HL-60/S4 treated with phorbol 12-myristate 13-acetate at 8.2 ng/mL for 4 days and 3 days (cell line): ENCODE measurements at regions not wholly inside any gene's neighbourhood (a gene's known extent, or its start where the extent isn't known, plus 50 kb on each side); places are given as distances from the start of the nearest gene placed in this dataset.
"Not testable (repeated sequence)": the region's sequence is repeated elsewhere in the genome, so short reads cannot be mapped to it uniquely, and the experiment has no call there.

Experiments used
- in situ Hi-C: fragments of 300-500 bp; cut with MboI; formaldehyde crosslinking; loops from 2 replicates; pipeline ENCODE4 v1.15.0; 2022; ENCODE audit warnings: low sequenced_read_pairs

DNA sequence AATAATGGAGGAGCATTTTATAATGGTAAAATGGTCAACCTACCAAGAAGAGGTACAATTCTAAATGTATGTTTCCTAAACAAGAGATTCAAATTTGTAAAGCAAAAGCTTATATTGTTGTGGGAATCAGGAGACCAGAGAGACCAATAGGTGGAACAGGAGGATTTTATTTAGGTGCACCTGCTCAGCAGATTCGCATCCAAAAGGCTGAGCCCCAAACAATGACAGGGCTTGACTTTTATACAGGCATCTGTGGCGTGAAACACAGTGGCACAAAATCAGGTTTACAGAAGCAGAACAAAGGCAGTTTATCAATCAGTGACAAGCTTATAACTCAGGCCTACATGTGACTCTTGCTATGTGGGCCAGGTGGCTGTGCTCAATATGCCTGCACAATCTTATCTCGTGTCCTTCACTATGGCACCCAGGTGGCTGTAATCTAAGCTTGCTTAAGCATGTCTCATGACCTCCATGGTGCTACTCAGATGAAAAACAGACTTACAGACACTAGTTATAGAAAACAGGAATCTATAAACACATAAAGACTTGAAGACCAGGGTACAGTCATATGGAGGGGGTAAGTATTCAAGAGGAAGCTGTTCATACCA lies 780.2 kb upstream of the CA10 start:
- in situ Hi-C loops: no loop called here

DNA sequence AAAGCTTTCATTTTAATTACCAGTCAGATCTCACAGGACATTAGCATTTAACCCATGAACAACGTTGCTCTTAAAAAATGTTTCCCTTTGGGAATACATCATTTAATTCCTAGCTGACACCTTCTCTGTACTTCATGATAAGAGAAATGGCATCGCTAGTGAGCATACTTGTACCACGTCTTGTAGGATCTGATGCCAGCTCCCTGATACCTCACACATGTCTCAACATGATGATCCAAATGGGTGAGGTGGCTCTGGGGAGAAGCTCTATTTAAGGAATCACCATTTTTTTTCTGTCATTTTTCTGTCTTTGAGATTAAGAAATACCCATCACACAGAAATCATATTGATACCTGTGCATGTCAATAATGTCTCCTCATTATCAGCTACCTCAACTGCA lies 772.1 kb upstream of the CA10 start:
- in situ Hi-C loops: no loop called here

DNA sequence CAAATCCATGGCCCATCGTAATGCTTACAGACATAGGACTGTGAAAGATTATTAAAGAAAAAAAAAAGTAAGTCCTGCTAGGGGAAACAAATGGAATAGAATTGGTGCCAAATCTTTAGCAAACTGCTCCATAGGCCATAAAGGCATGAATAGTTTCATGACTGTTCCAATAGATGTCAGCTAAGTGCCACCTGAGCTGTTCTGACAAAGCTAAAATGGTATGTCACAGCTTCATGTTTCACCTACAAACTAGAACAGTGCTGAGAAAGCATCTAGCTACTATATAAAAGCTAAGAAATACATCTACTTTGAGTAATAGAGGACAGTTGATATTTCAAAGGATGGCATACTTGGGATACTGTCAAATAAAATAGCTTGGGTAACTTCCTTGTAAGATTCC lies 771.6 kb upstream of the CA10 start:
- in situ Hi-C loops: no loop called here

DNA sequence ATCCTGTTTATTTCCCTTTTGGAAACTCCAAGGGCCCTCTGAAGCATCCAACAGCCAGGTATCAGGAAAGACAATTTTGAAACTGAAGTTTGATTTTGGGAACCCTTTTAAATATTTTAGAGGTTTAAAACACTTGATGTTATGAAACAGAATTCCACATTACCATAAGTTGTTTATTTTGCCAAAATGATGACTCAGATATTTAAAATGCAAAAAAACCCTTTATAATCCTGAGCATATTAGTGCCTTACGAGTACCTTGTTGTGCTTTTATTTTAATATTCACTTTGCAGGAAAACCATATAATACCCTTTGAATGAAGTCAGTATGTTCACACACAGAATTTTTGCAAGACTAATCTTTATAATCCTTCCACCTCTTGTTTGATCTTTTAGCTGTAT lies 765.1 kb upstream of the CA10 start:
- in situ Hi-C loops: no loop called here

DNA sequence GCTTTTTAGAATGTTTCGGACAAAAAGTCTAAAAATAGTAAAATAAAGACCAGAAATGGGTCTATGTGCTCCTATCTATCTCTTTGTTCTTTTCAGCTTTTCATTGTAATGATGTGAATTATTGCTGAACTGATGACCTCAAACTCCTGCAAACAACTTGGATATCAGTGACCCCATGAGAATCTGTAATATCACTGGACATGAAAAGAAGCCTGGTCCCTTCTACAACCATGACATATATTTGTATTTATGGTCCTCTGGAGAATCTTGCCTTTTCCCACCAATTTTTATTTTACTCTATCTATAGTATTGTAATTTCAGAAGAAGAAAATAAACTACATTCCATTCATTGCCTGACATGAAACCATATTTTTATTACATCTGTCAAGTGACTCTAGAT lies 740.7 kb upstream of the CA10 start:
- in situ Hi-C loops: no loop called here

DNA sequence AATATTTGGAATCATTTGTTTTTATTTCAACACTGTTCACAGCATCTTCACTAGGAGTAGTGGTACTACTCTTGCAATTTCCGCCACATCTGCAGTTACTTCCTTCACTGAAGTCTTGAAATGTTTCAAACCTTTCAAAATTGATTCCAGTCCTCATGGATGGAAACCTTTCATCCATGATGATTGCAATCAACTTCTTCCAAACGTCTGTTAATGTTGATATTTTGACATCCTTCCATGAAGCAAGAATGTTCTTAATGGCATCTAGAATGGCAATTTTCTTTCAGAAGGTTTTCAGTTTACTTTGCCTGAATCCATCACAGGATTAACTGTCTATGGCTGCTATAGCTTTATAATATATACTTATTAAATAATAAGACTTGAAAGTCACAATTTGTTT lies 736.8 kb upstream of the CA10 start:
- in situ Hi-C loops: no loop called here

DNA sequence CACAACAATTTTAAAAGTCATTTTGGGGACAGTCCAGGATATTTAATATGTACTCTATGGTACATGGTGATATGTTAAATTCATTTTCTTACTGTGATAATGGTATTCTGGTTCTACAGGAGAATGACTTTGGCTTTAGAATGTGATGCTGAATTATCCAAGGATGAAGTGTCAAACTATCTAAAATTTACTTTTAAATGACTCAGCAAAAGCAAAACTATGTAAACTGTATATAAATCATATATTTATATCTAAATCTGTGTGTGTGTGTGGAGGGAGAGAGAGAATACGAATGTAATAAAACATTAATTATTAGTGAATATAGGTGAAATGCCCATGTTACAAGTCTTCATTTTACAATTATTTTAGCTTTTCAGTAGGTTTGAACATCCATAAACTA lies 733.8 kb upstream of the CA10 start:
- in situ Hi-C loops: no loop called here

DNA sequence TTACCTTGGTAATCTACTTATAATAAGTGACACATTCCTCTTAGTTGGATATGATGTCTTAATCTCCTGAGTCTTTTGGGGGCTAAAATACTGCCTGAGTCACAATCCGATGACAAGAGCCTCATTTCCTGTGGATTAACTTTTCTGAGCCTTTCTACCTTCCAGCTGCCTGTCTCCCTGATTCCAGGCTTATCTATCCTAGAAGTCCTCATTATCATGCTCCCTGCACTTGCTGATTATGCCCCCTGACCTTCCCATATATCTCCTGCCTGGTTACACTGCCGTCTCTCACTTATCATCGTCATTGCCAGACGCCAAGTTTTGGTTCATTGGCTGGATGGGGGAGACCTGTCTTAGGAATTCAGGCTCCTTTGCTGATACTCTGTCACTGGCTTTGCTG lies 727.4 kb upstream of the CA10 start:
- in situ Hi-C loops: no loop called here

DNA sequence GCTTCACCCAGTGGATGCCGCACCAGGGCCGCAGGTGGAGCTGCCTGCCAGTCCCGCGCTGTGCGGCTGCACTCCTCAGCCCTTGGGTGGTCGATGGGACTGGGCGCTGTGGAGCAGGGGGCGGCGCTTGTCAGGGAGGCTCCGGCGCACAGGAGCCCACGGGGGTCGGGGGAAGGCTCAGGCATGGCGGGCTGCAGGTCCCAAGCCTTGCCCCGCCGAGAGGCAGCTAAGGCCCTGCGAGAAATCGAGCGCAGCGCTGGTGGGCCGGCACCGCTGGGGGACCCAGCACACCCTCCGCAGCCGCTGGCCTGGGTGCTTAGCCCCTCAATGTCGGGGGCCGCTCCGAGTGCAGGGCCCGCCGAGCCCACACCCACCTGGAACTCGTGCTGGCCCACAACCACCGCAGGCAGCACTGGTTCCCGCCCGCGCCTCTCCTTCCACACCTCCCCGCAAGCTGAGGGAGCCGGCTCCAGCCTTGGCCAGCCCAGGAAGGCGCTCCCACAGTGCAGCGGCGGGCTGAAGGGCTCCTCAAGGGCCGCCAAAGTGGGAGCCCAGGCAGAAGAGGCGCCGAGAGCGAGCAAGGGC lies 725.5 kb upstream of the CA10 start:
- in situ Hi-C loops: not testable (repeated sequence)

DNA sequence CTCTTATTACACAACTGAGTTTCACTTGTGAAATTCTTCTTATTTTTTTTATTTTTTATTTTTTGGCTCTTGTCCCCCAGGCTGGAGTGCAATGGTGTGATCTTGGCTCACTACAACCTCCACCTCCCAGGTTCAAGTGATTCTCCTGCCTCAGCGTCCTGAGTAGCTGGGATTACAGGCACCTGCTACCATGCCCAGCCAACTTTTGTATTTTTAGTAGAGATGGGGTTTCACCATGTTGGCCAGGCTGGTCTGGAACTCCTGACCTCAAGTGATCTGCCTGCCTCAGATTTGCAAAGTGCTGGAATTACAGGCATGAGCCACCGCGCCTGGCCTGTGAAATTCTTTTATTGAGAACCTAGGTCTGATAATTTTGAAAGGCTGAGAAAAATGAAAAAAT lies 688.3 kb upstream of the CA10 start:
- in situ Hi-C loops: not testable (repeated sequence)

DNA sequence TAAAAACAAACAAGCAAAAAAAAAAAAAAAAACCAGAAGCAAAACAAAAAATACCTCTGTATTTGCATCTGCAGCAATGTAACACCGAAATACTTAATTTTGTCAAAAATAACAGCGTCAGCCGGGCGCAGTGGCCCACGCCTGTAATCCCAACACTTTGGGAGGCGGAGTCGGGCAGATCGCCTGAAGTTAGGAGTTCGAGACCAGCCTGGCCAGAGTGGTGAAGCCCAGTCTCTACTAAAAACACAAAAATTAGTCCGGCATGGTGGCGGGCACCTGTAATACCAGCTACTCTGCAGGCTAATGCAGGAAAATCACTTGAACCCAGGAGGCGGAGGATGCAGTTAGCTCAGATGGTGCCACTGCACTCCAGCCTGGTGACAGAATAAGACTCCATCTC lies 683.5 kb upstream of the CA10 start:
- in situ Hi-C loops: no loop called here

DNA sequence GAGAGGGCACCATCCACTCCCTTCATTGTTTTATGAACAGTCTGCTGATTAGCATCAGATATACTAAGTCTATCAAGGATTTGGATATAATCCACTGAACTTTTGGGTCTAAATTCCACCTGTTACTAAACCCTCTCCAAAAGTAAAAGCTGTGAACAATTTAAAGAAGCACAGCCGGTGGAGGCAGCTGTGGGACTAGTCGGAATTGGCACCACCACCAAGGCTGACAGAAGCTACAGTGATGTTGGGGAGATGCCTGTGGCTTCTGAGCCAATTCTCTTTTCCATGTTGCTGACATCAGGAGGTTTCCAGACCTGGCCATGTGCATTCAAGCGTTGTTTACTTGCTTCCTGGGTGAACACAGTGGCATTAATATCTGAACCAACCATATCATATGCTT lies 679.0 kb upstream of the CA10 start:
- in situ Hi-C loops: no loop called here

DNA sequence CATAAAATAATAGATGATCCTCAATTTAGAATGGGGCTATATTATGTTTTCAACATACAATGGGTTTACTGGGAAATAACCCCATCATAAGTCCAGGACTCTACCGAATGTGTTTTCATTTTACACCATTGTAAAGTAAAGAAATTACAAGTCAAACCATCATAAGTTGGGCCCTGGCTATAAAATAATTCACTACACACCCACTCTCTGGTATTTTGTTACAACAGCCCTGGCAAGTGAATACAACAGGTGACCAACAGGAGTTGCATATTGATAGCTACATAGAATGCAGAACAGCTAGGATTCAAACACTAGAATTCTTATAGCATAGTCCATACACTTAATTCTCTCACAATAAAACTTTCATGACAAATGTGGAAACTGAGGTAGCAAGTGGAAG lies 673.0 kb upstream of the CA10 start:
- in situ Hi-C loops: no loop called here

DNA sequence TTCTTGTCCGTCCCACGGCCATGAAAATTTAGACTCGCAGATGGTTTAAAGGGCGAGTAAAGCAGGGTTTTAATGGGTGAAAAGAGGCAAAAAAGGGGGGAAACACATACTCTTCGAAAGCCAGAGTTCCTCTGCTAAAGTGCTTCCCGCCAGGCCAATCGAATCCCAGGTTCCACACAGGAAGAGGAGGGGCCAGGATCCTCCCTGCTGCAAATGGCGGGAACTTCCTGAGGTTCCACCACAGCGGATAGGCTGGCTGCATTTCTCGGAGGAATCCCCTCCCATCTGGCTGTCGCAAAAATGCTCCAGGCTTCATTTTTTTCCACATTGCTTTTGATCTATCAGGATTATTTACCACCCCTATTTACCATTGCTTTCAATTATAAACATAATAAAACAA lies 670.1 kb upstream of the CA10 start:
- in situ Hi-C loops: no loop called here

DNA sequence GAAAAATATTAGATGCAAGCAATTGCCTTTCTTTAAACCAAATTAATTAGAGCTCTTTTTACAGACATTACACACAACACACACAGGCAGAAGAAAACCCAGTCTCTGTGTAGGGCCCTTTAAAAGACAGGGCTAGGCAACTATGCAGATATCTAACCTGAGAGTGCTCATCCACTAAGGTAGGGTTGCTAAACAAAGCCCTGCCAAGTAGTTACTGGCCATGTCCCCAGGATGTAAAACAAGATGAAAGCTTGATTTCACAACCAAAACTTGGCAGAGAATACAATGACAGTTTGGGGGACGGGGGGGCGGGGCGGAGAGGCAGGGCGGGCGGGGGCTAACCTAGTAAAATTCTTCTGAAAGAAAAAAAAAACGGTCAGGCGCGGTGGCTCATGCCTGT lies 669.0 kb upstream of the CA10 start:
- in situ Hi-C loops: no loop called here

DNA sequence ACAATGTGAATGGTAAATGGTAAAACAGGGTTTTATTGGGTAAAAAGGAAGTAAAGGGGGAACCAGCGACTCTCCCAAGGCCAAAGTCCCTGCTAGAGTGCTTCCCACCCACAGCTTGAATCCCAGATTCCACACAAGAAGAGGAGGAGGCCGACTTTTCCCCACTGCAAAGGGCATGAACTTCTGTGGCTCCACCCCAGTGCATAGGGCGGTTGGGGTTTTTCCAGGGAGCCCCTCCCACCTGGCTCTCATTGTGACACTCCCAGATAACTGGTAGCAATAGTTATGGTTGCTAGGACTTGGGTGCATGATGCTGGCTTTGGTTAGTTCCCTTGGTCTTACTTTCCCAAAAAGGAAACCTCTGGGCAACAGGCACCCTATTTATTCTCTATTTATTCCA lies 666.0 kb upstream of the CA10 start:
- in situ Hi-C loops: no loop called here

DNA sequence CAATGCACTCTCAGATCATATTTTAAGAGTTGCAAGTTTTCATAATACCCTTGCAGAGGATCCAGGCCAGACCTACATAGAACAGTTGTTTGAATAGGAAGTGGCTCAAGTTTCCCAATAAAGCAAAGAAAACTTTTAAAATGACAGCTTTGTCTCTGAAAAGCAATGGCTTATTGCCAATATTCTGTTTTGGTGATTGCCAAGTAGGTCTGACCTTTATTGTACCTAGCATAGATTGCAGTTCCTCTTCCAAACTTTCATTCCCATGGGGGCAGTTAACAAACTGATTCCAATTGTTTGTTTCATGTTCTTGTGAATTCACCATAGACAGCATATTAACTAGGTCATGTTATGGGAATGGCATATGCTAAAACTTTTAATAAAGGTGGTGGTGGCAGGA lies 664.6 kb upstream of the CA10 start:
- in situ Hi-C loops: no loop called here

DNA sequence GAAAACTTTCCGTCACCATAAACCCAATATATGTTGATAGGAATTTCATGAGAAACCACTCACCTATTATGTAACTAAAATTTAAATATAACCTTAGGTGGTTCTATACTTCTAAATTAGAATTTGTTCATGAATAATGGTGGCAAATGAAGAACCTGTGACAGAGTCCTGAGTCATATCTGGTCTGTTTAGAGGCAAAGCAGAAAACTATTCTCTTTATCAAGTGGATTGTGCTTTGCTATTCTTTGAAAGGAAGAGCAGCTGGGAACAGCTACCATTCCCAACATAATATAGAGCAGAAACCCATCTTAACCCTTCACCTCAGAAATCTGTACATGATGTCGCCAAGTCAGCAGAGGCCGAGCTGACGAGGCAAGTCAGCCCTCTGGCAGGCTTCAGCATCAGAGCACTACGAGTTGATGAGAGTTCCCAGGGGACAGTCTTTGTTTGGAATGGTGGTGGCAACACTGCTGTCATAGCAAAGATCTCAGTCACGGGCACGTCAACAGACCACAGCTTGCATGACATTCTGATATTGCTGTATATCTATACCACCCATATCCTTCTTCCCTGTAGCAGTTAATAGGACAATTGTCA lies 631.9 kb upstream of the CA10 start:
- in situ Hi-C loops: no loop called here

DNA sequence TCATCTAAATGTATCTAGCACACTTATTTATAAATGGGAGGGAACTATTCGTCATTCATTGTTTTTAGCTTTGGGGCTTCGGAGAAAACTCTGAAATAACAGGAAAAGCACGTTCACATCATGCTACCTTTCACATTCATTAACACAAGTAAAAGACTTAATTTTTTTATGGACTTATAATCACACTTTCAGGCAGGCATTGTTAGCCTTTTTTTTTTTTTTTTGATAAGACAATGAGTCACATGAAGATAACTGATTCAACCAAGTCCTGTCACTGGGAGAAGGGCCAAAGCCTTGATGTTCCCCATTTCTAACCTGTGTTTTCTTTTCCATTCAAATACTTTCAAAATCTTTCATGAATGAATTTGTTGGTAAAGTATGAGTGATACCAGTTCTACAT lies 631.3 kb upstream of the CA10 start:
- in situ Hi-C loops: no loop called here

DNA sequence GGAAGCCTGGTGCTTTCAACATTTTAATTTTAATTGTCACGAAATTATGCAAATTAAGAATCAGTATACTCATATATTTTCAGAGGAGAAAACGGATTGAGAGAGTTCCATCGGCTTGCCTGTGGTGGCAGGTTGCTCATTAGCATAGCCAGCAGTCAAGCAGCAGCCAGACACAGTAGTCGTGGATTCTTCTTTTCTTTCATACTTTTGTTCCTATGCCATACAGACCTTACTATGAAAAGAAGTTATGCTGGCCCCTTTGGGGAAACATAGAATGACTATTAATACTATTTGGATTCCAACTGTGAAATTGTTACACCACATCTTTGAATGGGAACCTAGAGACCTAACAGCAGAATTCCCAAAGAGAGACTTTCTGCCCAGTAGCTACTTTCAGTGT lies 617.7 kb upstream of the CA10 start:
- in situ Hi-C loops: no loop called here

DNA sequence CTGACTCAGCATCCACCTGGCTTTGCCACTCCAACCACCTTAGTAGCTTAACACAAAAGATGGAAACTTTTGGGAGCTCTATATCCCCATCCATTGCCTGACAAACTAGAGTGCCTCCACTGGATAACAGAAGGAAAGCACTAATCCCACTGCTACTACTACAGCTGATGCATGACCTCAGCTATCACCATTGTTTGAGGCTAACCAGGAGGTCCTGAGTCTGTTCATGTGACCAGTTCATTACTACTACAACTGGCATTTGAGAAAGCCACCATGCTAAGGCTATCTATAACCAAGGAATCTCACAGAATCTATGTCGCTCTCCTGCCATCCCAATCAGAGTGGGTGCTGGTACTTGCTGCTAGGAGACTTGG lies 604.3 kb upstream of the CA10 start:
- in situ Hi-C loops: no loop called here

DNA sequence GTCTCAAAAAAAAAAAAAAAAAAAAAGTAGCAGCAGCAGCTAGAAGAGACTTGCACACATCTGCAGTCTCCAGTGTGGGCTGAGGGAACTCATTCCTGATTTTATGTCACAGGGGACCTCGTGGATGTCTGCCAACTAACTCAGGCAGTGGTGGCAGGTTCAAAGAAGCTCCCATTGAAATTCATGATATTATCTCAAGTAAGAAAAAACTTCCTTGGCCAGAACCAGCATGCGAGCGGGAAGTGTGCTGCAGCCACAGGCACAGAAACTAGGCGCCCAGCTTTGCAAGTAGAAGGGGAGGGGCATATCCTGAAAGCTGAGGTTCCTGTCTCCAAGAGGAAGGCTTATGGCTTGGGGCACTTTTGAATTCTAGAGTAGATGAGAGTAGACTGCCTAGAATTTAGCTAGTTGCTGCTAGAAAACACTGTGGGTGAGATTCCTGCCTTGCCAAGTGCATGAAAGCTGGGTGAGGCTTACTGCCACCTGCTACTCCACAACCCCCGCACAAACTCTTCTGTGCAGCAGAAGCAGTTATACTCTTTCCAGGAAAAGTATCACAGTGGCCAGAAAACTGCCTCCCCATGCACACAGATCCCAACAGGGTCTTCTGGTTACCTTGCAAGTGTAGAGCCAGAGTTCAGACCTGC lies 603.8 kb upstream of the CA10 start:
- in situ Hi-C loops: no loop called here

DNA sequence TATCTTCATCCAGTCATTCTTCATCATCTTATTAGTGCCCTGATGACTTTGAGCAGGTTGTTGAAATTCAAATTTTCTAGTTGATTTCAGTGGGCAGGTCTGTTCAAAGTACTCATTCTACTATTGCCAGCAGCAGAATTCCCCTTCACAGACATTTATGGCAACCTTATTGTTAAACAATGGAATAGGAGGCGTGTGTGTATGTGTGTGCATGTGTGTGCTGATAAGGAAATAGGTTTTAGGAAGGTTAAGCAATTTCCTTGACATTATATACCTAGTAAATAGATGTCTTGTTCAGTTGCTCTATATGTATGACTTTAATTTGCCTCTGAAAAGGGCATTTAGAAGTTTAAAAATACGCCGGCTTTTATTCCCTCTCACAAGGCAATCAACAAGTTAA lies 601.4 kb upstream of the CA10 start:
- in situ Hi-C loops: no loop called here
